ENCODE measurements at regions not wholly inside any gene's neighbourhood (a gene's known extent, or its start where the extent isn't known, plus 50 kb on each side); places are given as distances from the start of the nearest gene placed in this dataset.

DNA sequence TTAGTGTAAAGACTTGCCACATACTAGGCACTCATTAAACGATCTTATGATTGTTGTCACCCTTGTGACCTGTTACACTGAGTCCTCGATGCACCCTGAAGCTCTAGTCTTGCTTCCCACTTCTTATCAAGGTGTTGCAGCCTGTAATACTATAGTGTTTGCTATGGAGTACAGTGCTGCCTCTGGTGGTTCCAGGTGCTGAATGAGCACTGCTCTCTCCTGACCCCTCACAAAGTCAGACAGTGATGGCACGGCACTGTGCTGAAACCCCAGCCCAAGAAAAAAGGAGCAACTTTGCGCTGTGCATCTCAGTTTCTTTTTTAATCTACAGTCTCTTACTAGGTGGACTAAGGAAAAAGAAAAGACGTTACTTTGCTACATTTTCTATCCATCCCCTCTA, 106.3 kb downstream of the GC start (continued):
- TF ChIP-seq, protein P1, sequence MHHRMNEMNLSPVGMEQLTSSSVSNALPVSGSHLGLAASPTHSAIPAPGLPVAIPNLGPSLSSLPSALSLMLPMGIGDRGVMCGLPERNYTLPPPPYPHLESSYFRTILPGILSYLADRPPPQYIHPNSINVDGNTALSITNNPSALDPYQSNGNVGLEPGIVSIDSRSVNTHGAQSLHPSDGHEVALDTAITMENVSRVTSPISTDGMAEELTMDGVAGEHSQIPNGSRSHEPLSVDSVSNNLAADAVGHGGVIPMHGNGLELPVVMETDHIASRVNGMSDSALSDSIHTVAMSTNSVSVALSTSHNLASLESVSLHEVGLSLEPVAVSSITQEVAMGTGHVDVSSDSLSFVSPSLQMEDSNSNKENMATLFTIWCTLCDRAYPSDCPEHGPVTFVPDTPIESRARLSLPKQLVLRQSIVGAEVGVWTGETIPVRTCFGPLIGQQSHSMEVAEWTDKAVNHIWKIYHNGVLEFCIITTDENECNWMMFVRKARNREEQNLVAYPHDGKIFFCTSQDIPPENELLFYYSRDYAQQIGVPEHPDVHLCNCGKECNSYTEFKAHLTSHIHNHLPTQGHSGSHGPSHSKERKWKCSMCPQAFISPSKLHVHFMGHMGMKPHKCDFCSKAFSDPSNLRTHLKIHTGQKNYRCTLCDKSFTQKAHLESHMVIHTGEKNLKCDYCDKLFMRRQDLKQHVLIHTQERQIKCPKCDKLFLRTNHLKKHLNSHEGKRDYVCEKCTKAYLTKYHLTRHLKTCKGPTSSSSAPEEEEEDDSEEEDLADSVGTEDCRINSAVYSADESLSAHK (tag by site-specific recombination; IDR thresholded peaks at IDR 0.05), result no peak
- TF ChIP-seq ZNF561 (tag by site-specific recombination; IDR thresholded peaks at IDR 0.05; ENCODE audit: borderline replicate concordance) (no peak), ZFP41 (tag by site-specific recombination; IDR thresholded peaks at IDR 0.05; ENCODE audit: borderline replicate concordance) (no peak)
- TF ChIP-seq, protein P2, sequence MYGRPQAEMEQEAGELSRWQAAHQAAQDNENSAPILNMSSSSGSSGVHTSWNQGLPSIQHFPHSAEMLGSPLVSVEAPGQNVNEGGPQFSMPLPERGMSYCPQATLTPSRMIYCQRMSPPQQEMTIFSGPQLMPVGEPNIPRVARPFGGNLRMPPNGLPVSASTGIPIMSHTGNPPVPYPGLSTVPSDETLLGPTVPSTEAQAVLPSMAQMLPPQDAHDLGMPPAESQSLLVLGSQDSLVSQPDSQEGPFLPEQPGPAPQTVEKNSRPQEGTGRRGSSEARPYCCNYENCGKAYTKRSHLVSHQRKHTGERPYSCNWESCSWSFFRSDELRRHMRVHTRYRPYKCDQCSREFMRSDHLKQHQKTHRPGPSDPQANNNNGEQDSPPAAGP (tag by site-specific recombination; IDR thresholded peaks at IDR 0.05), result no peak

DNA sequence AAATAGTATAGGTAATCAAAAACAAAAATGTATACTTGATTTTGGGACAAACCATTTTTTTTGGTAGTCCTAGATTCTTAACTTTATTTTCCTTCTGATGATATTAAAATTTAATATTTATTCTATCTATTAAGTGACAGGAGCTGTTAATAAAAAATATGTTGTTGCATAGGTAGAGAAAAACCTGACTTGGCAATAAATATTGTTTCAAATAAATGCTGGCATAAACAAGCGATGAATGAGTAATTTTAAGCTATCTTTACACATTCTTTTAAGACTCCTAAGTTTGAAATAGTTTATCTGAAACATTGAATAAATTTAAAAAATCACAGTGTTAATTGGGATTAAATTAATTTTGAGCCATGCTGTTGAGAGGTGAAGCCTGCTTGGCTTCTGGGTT, 114.6 kb downstream of the GC start:
- no peak overlapping the region for H3K4me3 ChIP-seq (ENCODE audit: low read depth, low read length)
- no peaks in the 10 kb centered on the region for H3K4me1 ChIP-seq (ENCODE audit: control insufficient read depth, insufficient read depth, low read length)
- ChIA-PET POLR2A (no interaction called here), CTCF (no interaction called here)
- TF ChIP-seq ZNF433 (tag by site-specific recombination; IDR thresholded peaks at IDR 0.05; ENCODE audit: low read depth), result no peak
- TF ChIP-seq ZNF37A (tag by site-specific recombination; IDR thresholded peaks at IDR 0.05), result no peak
- TF ChIP-seq ZNF214 (tag by site-specific recombination; IDR thresholded peaks at IDR 0.05; ENCODE audit: borderline replicate concordance), result no peak
- TF ChIP-seq, protein P2 (tag by site-specific recombination; IDR thresholded peaks at IDR 0.05), result no peak
- no peak for TF ChIP-seq ZNF558 (tag by site-specific recombination; IDR thresholded peaks at IDR 0.05)
- TF ChIP-seq ZNF266 (tag by site-specific recombination; IDR thresholded peaks at IDR 0.05; ENCODE audit: low read depth), result no peak
- TF ChIP-seq KLF1 (tag by site-specific recombination; IDR thresholded peaks at IDR 0.05), result no peak
- TF ChIP-seq REPIN1 (tag by site-specific recombination; IDR thresholded peaks at IDR 0.05; ENCODE audit: low read depth), result no peak
- TF ChIP-seq PRDM1 (tag by site-specific recombination; IDR thresholded peaks at IDR 0.05), result no peak
- TF ChIP-seq ZBTB7A (tag by site-specific recombination; IDR thresholded peaks at IDR 0.05; ENCODE audit: low read depth), result no peak
- no peak for TF ChIP-seq ZNF239 (tag by site-specific recombination; IDR thresholded peaks at IDR 0.05)
- TF ChIP-seq ZNF157 (tag by site-specific recombination; IDR thresholded peaks at IDR 0.05), result no peak
- TF ChIP-seq ZNF626 (tag by site-specific recombination; IDR thresholded peaks at IDR 0.05), result no peak
- TF ChIP-seq ZBTB1 (tag by site-specific recombination; IDR thresholded peaks at IDR 0.05), result no peak
- TF ChIP-seq ZNF76 (tag by site-specific recombination; IDR thresholded peaks at IDR 0.05; ENCODE audit: borderline replicate concordance, low read depth), result no peak
- no peak for TF ChIP-seq ZFP3 (tag by site-specific recombination; IDR thresholded peaks at IDR 0.05; ENCODE audit: low read depth)
- no peak for TF ChIP-seq ZFP69B (tag by site-specific recombination; IDR thresholded peaks at IDR 0.05)
- TF ChIP-seq ZNF555 (tag by site-specific recombination; conservative IDR thresholded peaks at IDR 0.05), result no peak
- TF ChIP-seq SCRT2 (tag by site-specific recombination; IDR thresholded peaks at IDR 0.05), result no peak
- H3K36me3 ChIP-seq (ENCODE audit: control insufficient read depth in 2 of 2, insufficient read depth in 1 of 2, low read length in 2 of 2), result no peaks in the 10 kb centered on the region
- H3K27ac ChIP-seq (ENCODE audit: extremely low read depth, low read depth, low read length), result no peak overlapping the region
- no peaks in the 10 kb centered on the region for H3K9me3 ChIP-seq (ENCODE audit: control insufficient read depth, insufficient read depth, low read depth, low read length)

DNA sequence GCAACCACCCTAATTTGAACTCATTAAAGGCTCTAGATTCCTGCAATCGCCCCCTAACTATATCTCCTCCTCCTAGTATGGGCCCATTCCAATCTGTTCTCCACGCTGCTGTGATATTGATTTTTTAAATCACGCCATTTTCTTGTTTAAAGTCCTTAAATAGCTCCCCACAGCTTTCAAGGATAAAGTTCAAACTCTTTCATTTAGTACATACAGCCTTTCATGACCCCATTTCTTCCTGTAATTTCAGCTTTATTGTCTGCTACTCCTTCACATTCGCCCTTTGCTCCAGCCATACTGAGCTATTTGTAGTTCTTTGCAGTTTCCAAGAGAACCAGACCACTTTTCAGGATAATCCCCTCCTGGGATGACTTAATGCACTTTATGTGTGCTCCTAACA, 118.5 kb downstream of the GC start:
- CTCF ChIA-PET, result no interaction called here
- Histone ChIP-seq H3K27ac (ENCODE audit: extremely low read depth, low read depth, low read length) (no peak overlapping the region), H3K36me3 (ENCODE audit: control insufficient read depth in 2 of 2, insufficient read depth in 1 of 2, low read length in 2 of 2) (no peaks in the 10 kb centered on the region), H3K9me3 (ENCODE audit: control insufficient read depth, insufficient read depth, low read depth, low read length) (no peaks in the 10 kb centered on the region), H3K4me3 (ENCODE audit: low read depth, low read length) (no peak overlapping the region), H3K4me1 (ENCODE audit: control insufficient read depth, insufficient read depth, low read length) (no peaks in the 10 kb centered on the region)
- POLR2A ChIA-PET, result no interaction called here
- no peak for TF ChIP-seq YY2 (tag by site-specific recombination; IDR thresholded peaks at IDR 0.05)
- TF ChIP-seq, protein P3, sequence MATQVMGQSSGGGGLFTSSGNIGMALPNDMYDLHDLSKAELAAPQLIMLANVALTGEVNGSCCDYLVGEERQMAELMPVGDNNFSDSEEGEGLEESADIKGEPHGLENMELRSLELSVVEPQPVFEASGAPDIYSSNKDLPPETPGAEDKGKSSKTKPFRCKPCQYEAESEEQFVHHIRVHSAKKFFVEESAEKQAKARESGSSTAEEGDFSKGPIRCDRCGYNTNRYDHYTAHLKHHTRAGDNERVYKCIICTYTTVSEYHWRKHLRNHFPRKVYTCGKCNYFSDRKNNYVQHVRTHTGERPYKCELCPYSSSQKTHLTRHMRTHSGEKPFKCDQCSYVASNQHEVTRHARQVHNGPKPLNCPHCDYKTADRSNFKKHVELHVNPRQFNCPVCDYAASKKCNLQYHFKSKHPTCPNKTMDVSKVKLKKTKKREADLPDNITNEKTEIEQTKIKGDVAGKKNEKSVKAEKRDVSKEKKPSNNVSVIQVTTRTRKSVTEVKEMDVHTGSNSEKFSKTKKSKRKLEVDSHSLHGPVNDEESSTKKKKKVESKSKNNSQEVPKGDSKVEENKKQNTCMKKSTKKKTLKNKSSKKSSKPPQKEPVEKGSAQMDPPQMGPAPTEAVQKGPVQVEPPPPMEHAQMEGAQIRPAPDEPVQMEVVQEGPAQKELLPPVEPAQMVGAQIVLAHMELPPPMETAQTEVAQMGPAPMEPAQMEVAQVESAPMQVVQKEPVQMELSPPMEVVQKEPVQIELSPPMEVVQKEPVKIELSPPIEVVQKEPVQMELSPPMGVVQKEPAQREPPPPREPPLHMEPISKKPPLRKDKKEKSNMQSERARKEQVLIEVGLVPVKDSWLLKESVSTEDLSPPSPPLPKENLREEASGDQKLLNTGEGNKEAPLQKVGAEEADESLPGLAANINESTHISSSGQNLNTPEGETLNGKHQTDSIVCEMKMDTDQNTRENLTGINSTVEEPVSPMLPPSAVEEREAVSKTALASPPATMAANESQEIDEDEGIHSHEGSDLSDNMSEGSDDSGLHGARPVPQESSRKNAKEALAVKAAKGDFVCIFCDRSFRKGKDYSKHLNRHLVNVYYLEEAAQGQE (tag by site-specific recombination; IDR thresholded peaks at IDR 0.05), result no peak

Measured in HEK293 (cell line).